C4-2B (cell line): ENCODE measurements at regions not wholly inside any gene's neighbourhood (a gene's known extent, or its start where the extent isn't known, plus 50 kb on each side); places are given as distances from the start of the nearest gene placed in this dataset.

Experiments
- CTCF ChIP-seq: fragments of 450-650 bp; conservative IDR thresholded peaks from 2 replicates; pipeline ENCODE4 v1.5.1; 2017; ENCODE audit warnings: mild to moderate bottlenecking
- ZFX ChIP-seq: fragments of 450-650 bp; IDR thresholded peaks from 2 replicates; pipeline ENCODE4 v1.6.1; 2017

- peak; percentile 74 for TF ChIP-seq CTCF
- no peak for TF ChIP-seq ZFX
Measured at GRCh38 chr10:84665883-84666463, 337.6 kb downstream of the CCSER2 start.
